Naive thymus-derived CD8-positive, alpha-beta T cell (primary cell): ENCODE measurements at regions not wholly inside any gene's neighbourhood (a gene's known extent, or its start where the extent isn't known, plus 50 kb on each side); places are given as distances from the start of the nearest gene placed in this dataset.

ENCODE experiments used
- ATAC-seq, 2 donors: fragments of 150-1000 bp; cut with Tn5 transposase in 1 of 2; sonication (Bioruptor Pico), chemical (Tn5 transposase) in 1 of 2; 1 replicate in 1 of 2; 2 replicates in 1 of 2; pipeline ENCODE4 v1.10.0; 2021; ENCODE audit warnings: mild to moderate bottlenecking in 2 of 2, moderate library complexity in 2 of 2
- POLR2A ChIA-PET: fragments of 350-600 bp; sonication (Branson Sonifier 250); formaldehyde crosslinking; loops from one replicate; lab custom pipeline; 2021; ENCODE audit warnings: antibody characterized with exemption; lab: Charles Lee
- DNase-seq, 10 donors: peaks; one replicate each; pipeline versions ENCODE4 v3.0.0 to v3.0.0-alpha.2; 2020 to 2022
- H3K27ac Mint-ChIP-seq, 10 donors: one replicate each; pipeline ENCODE4 v1.8.0; 2020 to 2022; ENCODE audit warnings: mild to moderate bottlenecking in 10 of 10, mixed read lengths in 10 of 10, moderate library complexity in 4 of 10, inconsistent platforms in 1 of 10
- H3K27me3 Mint-ChIP-seq, 5 donors: one replicate each; pipeline ENCODE4 v1.8.0; 2021 to 2022; ENCODE audit warnings: mixed read lengths in 5 of 5
- H3K36me3 Mint-ChIP-seq, 3 donors: one replicate each; pipeline ENCODE4 v1.8.0; 2020 to 2022; ENCODE audit warnings: mixed read lengths in 3 of 3, mild to moderate bottlenecking in 2 of 3, inconsistent platforms in 1 of 3
- H3K4me1 Mint-ChIP-seq, 4 donors: one replicate each; pipeline ENCODE4 v1.8.0; 2021 to 2022; ENCODE audit warnings: mixed read lengths in 4 of 4
- H3K4me3 Mint-ChIP-seq, 10 donors: one replicate each; pipeline ENCODE4 v1.8.0; 2020 to 2022; ENCODE audit warnings: mild to moderate bottlenecking in 10 of 10, mixed read lengths in 10 of 10, moderate library complexity in 6 of 10, inconsistent platforms in 1 of 10
- H3K9me3 Mint-ChIP-seq, 9 donors: one replicate each; pipeline ENCODE4 v1.8.0; 2020 to 2022; ENCODE audit warnings: mixed read lengths in 9 of 9, mild to moderate bottlenecking in 3 of 9, inconsistent platforms in 1 of 9, moderate library complexity in 1 of 9

GRCh38 chr9:71582347-71582746, 186.0 kb downstream of the CEMIP2 start:
- peaks cover 0 to 5% (median 2%) of the 10 kb centered on the region in 5 donors for H3K27me3 Mint-ChIP-seq
- ATAC-seq = no peak
- H3K4me1 Mint-ChIP-seq = no peaks in the 10 kb centered on the region
- DNase-seq = no peak
- no peak overlapping the region for H3K27ac Mint-ChIP-seq
- H3K9me3 Mint-ChIP-seq = no peaks in the 10 kb centered on the region
- no peaks in the 10 kb centered on the region for H3K36me3 Mint-ChIP-seq
- POLR2A ChIA-PET = no interaction called here
- H3K4me3 Mint-ChIP-seq = no peak overlapping the region

- no peak for ATAC-seq
- DNase-seq = no peak
- Mint-ChIP-seq H3K36me3 (no peaks in the 10 kb centered on the region), H3K4me3 (no peak overlapping the region), H3K27me3 (peaks cover 0 to 5% (median 2%) of the 10 kb centered on the region in 5 donors), H3K27ac (no peak overlapping the region), H3K4me1 (no peaks in the 10 kb centered on the region), H3K9me3 (no peaks in the 10 kb centered on the region)
- POLR2A ChIA-PET = no interaction called here
Measured at GRCh38 chr9:71581101-71581500, 187.2 kb downstream of the CEMIP2 start.

- no peak overlapping the region for H3K4me3 Mint-ChIP-seq
- DNase-seq (no peak), ATAC-seq (no peak)
- peaks cover 0 to 8% (median 0%) of the 10 kb centered on the region in 3 donors for H3K36me3 Mint-ChIP-seq
- no peak overlapping the region for H3K27ac Mint-ChIP-seq
- no peaks in the 10 kb centered on the region for H3K4me1 Mint-ChIP-seq
- POLR2A ChIA-PET = no interaction called here
- peaks cover 0 to 7% (median 0%) of the 10 kb centered on the region in 9 donors for H3K9me3 Mint-ChIP-seq
- H3K27me3 Mint-ChIP-seq = peaks cover 0 to 11% (median 7%) of the 10 kb centered on the region in 5 donors
Measured at GRCh38 chr9:71571186-71571585, 197.1 kb downstream of the CEMIP2 start.

- peaks cover 0 to 8% (median 0%) of the 10 kb centered on the region in 3 donors for H3K36me3 Mint-ChIP-seq
- no peak overlapping the region for H3K27ac Mint-ChIP-seq
- ATAC-seq (no peak), DNase-seq (no peak)
- POLR2A ChIA-PET = no interaction called here
- peaks cover 0 to 7% (median 0%) of the 10 kb centered on the region in 9 donors for H3K9me3 Mint-ChIP-seq
- H3K27me3 Mint-ChIP-seq = peaks cover 10 to 23% (median 16%) of the 10 kb centered on the region in 5 donors
- H3K4me1 Mint-ChIP-seq = no peaks in the 10 kb centered on the region
- no peak overlapping the region for H3K4me3 Mint-ChIP-seq
Measured at GRCh38 chr9:71567890-71568289, 200.4 kb downstream of the CEMIP2 start.

- no peak overlapping the region for H3K27ac Mint-ChIP-seq
- no peak for ATAC-seq
- peaks cover 11 to 34% (median 27%) of the 10 kb centered on the region in 5 donors for H3K27me3 Mint-ChIP-seq
- peaks cover 0 to 5% (median 0%) of the 10 kb centered on the region in 9 donors for H3K9me3 Mint-ChIP-seq
- POLR2A ChIA-PET = no interaction called here
- no peaks in the 10 kb centered on the region for H3K4me1 Mint-ChIP-seq
- DNase-seq = no peak
- H3K4me3 Mint-ChIP-seq = no peak overlapping the region
- H3K36me3 Mint-ChIP-seq = peaks cover 0 to 5% (median 0%) of the 10 kb centered on the region in 3 donors
Measured at GRCh38 chr9:71562140-71562539, 206.2 kb downstream of the CEMIP2 start.

- peaks cover 0 to under 1% (median 0%) of the 10 kb centered on the region in 4 donors for H3K4me1 Mint-ChIP-seq
- no peak overlapping the region for H3K27ac Mint-ChIP-seq
- no peaks in the 10 kb centered on the region for H3K36me3 Mint-ChIP-seq
- H3K4me3 Mint-ChIP-seq = no peak overlapping the region
- ATAC-seq (no peak), DNase-seq (no peak)
- peaks cover 7 to 35% (median 25%) of the 10 kb centered on the region in 5 donors for H3K27me3 Mint-ChIP-seq
- POLR2A ChIA-PET = no interaction called here
- H3K9me3 Mint-ChIP-seq = no peaks in the 10 kb centered on the region
Measured at GRCh38 chr9:71557310-71557709, 211.0 kb downstream of the CEMIP2 start.

GRCh38 chr9:71552480-71552879, 215.8 kb downstream of the CEMIP2 start:
- Mint-ChIP-seq H3K9me3 (no peaks in the 10 kb centered on the region), H3K27me3 (peaks cover 13 to 46% (median 24%) of the 10 kb centered on the region in 5 donors), H3K4me3 (no peak overlapping the region), H3K4me1 (peaks cover 0 to 7% (median 1%) of the 10 kb centered on the region in 4 donors), H3K36me3 (no peaks in the 10 kb centered on the region), H3K27ac (no peak overlapping the region)
- no peak for ATAC-seq
- POLR2A ChIA-PET = no interaction called here
- no peak for DNase-seq

- H3K4me3 Mint-ChIP-seq = no peak overlapping the region
Measured at GRCh38 chr9:71549023-71549422, 219.3 kb downstream of the CEMIP2 start.

GRCh38 chr9:71544464-71544863, 223.8 kb downstream of the CEMIP2 start:
- no peaks in the 10 kb centered on the region for H3K9me3 Mint-ChIP-seq
- H3K4me3 Mint-ChIP-seq = no peak overlapping the region
- DNase-seq (no peak), ATAC-seq (no peak)
- POLR2A ChIA-PET = no interaction called here
- peaks cover 0 to 7% (median 0%) of the 10 kb centered on the region in 4 donors for H3K4me1 Mint-ChIP-seq
- H3K27ac Mint-ChIP-seq = no peak overlapping the region
- H3K27me3 Mint-ChIP-seq = peaks cover 11 to 51% (median 21%) of the 10 kb centered on the region in 5 donors
- H3K36me3 Mint-ChIP-seq = no peaks in the 10 kb centered on the region

More at GRCh38 chr9:71549023-71549422, 219.3 kb downstream of the CEMIP2 start:
- no peak for DNase-seq
- H3K27me3 Mint-ChIP-seq = peaks cover 15 to 35% (median 21%) of the 10 kb centered on the region in 5 donors
- peaks cover 0 to 7% (median 1%) of the 10 kb centered on the region in 4 donors for H3K4me1 Mint-ChIP-seq
- no peak for ATAC-seq
- no peaks in the 10 kb centered on the region for H3K36me3 Mint-ChIP-seq
- POLR2A ChIA-PET = no interaction called here
- no peaks in the 10 kb centered on the region for H3K9me3 Mint-ChIP-seq
- H3K27ac Mint-ChIP-seq = no peak overlapping the region

- POLR2A ChIA-PET = no interaction called here
- Mint-ChIP-seq H3K4me3 (no peak overlapping the region), H3K9me3 (no peaks in the 10 kb centered on the region), H3K27ac (no peak overlapping the region), H3K4me1 (no peaks in the 10 kb centered on the region), H3K27me3 (peaks cover 5 to 33% (median 15%) of the 10 kb centered on the region in 5 donors), H3K36me3 (no peaks in the 10 kb centered on the region)
- ATAC-seq (no peak), DNase-seq (no peak)
Measured at GRCh38 chr9:71541436-71541835, 226.9 kb downstream of the CEMIP2 start.

GRCh38 chr9:71524996-71525580, 243.2 kb downstream of the CEMIP2 start:
- Mint-ChIP-seq H3K36me3 (no peaks in the 10 kb centered on the region), H3K27me3 (peaks cover 5 to 40% (median 12%) of the 10 kb centered on the region in 5 donors), H3K4me1 (no peaks in the 10 kb centered on the region), H3K9me3 (no peaks in the 10 kb centered on the region), H3K27ac (no peak overlapping the region), H3K4me3 (no peak overlapping the region)
- DNase-seq = no peak
- POLR2A ChIA-PET = no interaction called here
- ATAC-seq = no peak

GRCh38 chr9:71524516-71524915, 243.8 kb downstream of the CEMIP2 start:
- POLR2A ChIA-PET = no interaction called here
- H3K4me3 Mint-ChIP-seq = no peak overlapping the region
- ATAC-seq (no peak), DNase-seq (no peak)
- no peaks in the 10 kb centered on the region for H3K36me3 Mint-ChIP-seq
- H3K27ac Mint-ChIP-seq = no peak overlapping the region
- no peaks in the 10 kb centered on the region for H3K9me3 Mint-ChIP-seq
- H3K4me1 Mint-ChIP-seq = no peaks in the 10 kb centered on the region
- peaks cover 2 to 40% (median 16%) of the 10 kb centered on the region in 5 donors for H3K27me3 Mint-ChIP-seq

- Mint-ChIP-seq H3K27ac (no peak overlapping the region), H3K4me1 (no peaks in the 10 kb centered on the region), H3K4me3 (no peak overlapping the region), H3K36me3 (no peaks in the 10 kb centered on the region), H3K9me3 (no peaks in the 10 kb centered on the region), H3K27me3 (peaks cover 0 to 32% (median 12%) of the 10 kb centered on the region in 5 donors)
- DNase-seq (no peak), ATAC-seq (no peak)
- POLR2A ChIA-PET = no interaction called here
Measured at GRCh38 chr9:71521132-71521531, 247.2 kb downstream of the CEMIP2 start.
